ENCODE measurements at regions not wholly inside any gene's neighbourhood (a gene's known extent, or its start where the extent isn't known, plus 50 kb on each side); places are given as distances from the start of the nearest gene placed in this dataset.
A peak's percentile ranks its signal among the peaks of the same experiment; 100 is the strongest.

GRCh38 chr18:40417501-40417900 is 1537.5 kb upstream of the PIK3C3 start:
- no peak for DNase-seq (ENCODE audit: low read depth in 1 of 2, low spot score in 1 of 2)
- H3K4me1 ChIP-seq (ENCODE audit: low read depth), result peaks cover 10% of the 10 kb centered on the region
- H3K27ac ChIP-seq, result no peak overlapping the region
- H3K27me3 ChIP-seq, result no peaks in the 10 kb centered on the region
- H3K36me3 ChIP-seq, result no peaks in the 10 kb centered on the region
- TF ChIP-seq, protein P1, sequence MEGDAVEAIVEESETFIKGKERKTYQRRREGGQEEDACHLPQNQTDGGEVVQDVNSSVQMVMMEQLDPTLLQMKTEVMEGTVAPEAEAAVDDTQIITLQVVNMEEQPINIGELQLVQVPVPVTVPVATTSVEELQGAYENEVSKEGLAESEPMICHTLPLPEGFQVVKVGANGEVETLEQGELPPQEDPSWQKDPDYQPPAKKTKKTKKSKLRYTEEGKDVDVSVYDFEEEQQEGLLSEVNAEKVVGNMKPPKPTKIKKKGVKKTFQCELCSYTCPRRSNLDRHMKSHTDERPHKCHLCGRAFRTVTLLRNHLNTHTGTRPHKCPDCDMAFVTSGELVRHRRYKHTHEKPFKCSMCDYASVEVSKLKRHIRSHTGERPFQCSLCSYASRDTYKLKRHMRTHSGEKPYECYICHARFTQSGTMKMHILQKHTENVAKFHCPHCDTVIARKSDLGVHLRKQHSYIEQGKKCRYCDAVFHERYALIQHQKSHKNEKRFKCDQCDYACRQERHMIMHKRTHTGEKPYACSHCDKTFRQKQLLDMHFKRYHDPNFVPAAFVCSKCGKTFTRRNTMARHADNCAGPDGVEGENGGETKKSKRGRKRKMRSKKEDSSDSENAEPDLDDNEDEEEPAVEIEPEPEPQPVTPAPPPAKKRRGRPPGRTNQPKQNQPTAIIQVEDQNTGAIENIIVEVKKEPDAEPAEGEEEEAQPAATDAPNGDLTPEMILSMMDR (IDR thresholded peaks at IDR 0.05; ENCODE audit: low read depth, low read length), result no peak
- H3K9me3 ChIP-seq (ENCODE audit: low read depth), result no peaks in the 10 kb centered on the region
- no peak overlapping the region for H3K4me3 ChIP-seq

- Histone ChIP-seq H3K9me3 (ENCODE audit: low read depth) (no peaks in the 10 kb centered on the region), H3K4me3 (no peak overlapping the region), H3K27me3 (no peaks in the 10 kb centered on the region), H3K27ac (no peak overlapping the region), H3K4me1 (ENCODE audit: low read depth) (peaks cover 10% of the 10 kb centered on the region), H3K36me3 (no peaks in the 10 kb centered on the region)
- DNase-seq (ENCODE audit: low read depth in 1 of 2, low spot score in 1 of 2), result no peak
- TF ChIP-seq, protein P1 (IDR thresholded peaks at IDR 0.05; ENCODE audit: low read depth, low read length), result no peak
Measured at GRCh38 chr18:40415821-40416220, 1539.2 kb upstream of the PIK3C3 start.

GRCh38 chr18:40415176-40415791 is 1539.8 kb upstream of the PIK3C3 start:
- TF ChIP-seq, protein P1 (IDR thresholded peaks at IDR 0.05; ENCODE audit: low read depth, low read length), result no peak
- Histone ChIP-seq H3K4me1 (ENCODE audit: low read depth) (peaks cover 10% of the 10 kb centered on the region), H3K9me3 (ENCODE audit: low read depth) (no peaks in the 10 kb centered on the region), H3K4me3 (no peak overlapping the region), H3K27me3 (no peaks in the 10 kb centered on the region), H3K27ac (no peak overlapping the region), H3K36me3 (no peaks in the 10 kb centered on the region)
- DNase-seq (ENCODE audit: low read depth in 1 of 2, low spot score in 1 of 2), result no peak

GRCh38 chr18:40414155-40414754 is 1540.8 kb upstream of the PIK3C3 start:
- H3K36me3 ChIP-seq, result no peaks in the 10 kb centered on the region
- TF ChIP-seq, protein P1 (IDR thresholded peaks at IDR 0.05; ENCODE audit: low read depth, low read length), result no peak
- peaks cover 10% of the 10 kb centered on the region for H3K4me1 ChIP-seq (ENCODE audit: low read depth)
- no peak overlapping the region for H3K27ac ChIP-seq
- no peak overlapping the region for H3K4me3 ChIP-seq
- H3K27me3 ChIP-seq, result no peaks in the 10 kb centered on the region
- DNase-seq (ENCODE audit: low read depth in 1 of 2, low spot score in 1 of 2), result peak in 1 of 2 donors; percentile 26
- no peaks in the 10 kb centered on the region for H3K9me3 ChIP-seq (ENCODE audit: low read depth)

- H3K36me3 ChIP-seq, result no peaks in the 10 kb centered on the region
- H3K9me3 ChIP-seq (ENCODE audit: low read depth), result no peaks in the 10 kb centered on the region
- H3K27me3 ChIP-seq, result no peaks in the 10 kb centered on the region
- TF ChIP-seq, protein P1 (IDR thresholded peaks at IDR 0.05; ENCODE audit: low read depth, low read length), result peak; percentile 35
- H3K4me1 ChIP-seq (ENCODE audit: low read depth), result peaks cover 10% of the 10 kb centered on the region
- peak; percentile 43 to 67 for DNase-seq (ENCODE audit: low read depth in 1 of 2, low spot score in 1 of 2)
- H3K27ac ChIP-seq, result no peak overlapping the region
- no peak overlapping the region for H3K4me3 ChIP-seq
Measured at GRCh38 chr18:40413160-40413559, 1541.9 kb upstream of the PIK3C3 start.

Data from cardiac muscle cell (in vitro differentiated cells and primary cell).